Activated CD4-positive, alpha-beta T cell treated with anti-CD3 and anti-CD28 coated beads, Interleukin-2, Interleukin-6, amounts not matched to agents 100 ng/mL and 50 ng/mL, durations not matched to agents 16 hours and 8 hours (primary cell): ENCODE measurements at regions not wholly inside any gene's neighbourhood (a gene's known extent, or its start where the extent isn't known, plus 50 kb on each side); places are given as distances from the start of the nearest gene placed in this dataset.

Source experiments
- DNase-seq: peaks from one replicate; pipeline ENCODE4 v3.0.0-alpha.2; 2020

GRCh38 chr2:239640676-239641578 lies 240.1 kb upstream of the HDAC4 start:
- no peak for DNase-seq

- no peak for DNase-seq
Measured at GRCh38 chr2:239640210-239640609, 239.4 kb upstream of the HDAC4 start.

GRCh38 chr2:239639421-239640185 lies 238.8 kb upstream of the HDAC4 start:
- DNase-seq: no peak

- DNase-seq: no peak
Measured at GRCh38 chr2:239638376-239638775, 237.6 kb upstream of the HDAC4 start.

- DNase-seq: no peak
Measured at GRCh38 chr2:239636808-239637207, 236.0 kb upstream of the HDAC4 start.

GRCh38 chr2:239634769-239635168 lies 233.9 kb upstream of the HDAC4 start:
- DNase-seq: no peak

- no peak for DNase-seq
Measured at GRCh38 chr2:239630618-239631286, 229.9 kb upstream of the HDAC4 start.

- DNase-seq: no peak
Measured at GRCh38 chr2:239629926-239630617, 229.3 kb upstream of the HDAC4 start.

- no peak for DNase-seq
Measured at GRCh38 chr2:239626961-239627592, 226.3 kb upstream of the HDAC4 start.

GRCh38 chr2:239625971-239626734 lies 225.3 kb upstream of the HDAC4 start:
- DNase-seq: no peak

GRCh38 chr2:239625156-239625845 lies 224.5 kb upstream of the HDAC4 start:
- DNase-seq: no peak

GRCh38 chr2:239621611-239622010 lies 220.8 kb upstream of the HDAC4 start:
- DNase-seq: no peak

GRCh38 chr2:239619369-239619768 lies 218.5 kb upstream of the HDAC4 start:
- DNase-seq: no peak

GRCh38 chr2:239616729-239617128 lies 215.9 kb upstream of the HDAC4 start:
- no peak for DNase-seq

GRCh38 chr2:239612133-239612532 lies 211.3 kb upstream of the HDAC4 start:
- no peak for DNase-seq

- no peak for DNase-seq
Measured at GRCh38 chr2:239611222-239611795, 210.5 kb upstream of the HDAC4 start.

GRCh38 chr2:239610457-239611221 lies 209.8 kb upstream of the HDAC4 start:
- DNase-seq: no peak

GRCh38 chr2:239609607-239610310 lies 208.9 kb upstream of the HDAC4 start:
- no peak for DNase-seq

GRCh38 chr2:239609162-239609561 lies 208.3 kb upstream of the HDAC4 start:
- no peak for DNase-seq
